T-helper 2 cell (primary cell): ENCODE measurements at regions not wholly inside any gene's neighbourhood (a gene's known extent, or its start where the extent isn't known, plus 50 kb on each side); places are given as distances from the start of the nearest gene placed in this dataset.
A peak's percentile ranks its signal among the peaks of the same experiment; 100 is the strongest.
"Not testable (repeated sequence)": the region's sequence is repeated elsewhere in the genome, so short reads cannot be mapped to it uniquely, and the experiment has no call there.

ENCODE experiments used
- DNase-seq, 5 experiments: peaks; one replicate each; pipeline versions ENCODE4 v3.0.0 to v3.0.0-alpha.2; 2012 to 2022

DNA sequence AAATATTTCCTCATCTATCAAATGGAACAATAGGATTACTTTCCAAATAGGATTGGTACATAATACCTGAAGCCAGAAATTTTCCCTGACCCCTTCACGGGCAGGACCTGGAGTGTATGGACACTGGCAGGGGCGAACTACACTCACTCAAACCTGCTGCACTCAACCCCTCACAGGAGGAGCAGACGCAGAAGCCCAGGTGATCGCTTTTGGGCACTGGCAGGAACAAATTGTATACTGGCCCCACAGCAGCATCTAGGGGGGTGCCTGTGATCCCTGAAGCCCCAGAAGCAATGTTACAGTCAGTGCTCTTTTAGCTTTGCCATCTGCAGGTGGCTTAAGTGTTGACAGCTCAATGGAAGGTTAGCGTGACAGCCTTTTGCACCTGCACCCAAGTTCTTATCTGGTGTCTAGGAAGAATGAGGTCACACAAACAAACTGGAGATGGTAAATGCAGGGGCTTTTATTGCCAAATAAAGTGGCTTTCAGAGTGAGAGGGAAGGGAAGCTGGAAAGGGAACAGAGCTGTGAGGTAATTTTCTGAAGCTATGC, 199.2 kb upstream of the NEGR1 start:
- no peak for DNase-seq

DNA sequence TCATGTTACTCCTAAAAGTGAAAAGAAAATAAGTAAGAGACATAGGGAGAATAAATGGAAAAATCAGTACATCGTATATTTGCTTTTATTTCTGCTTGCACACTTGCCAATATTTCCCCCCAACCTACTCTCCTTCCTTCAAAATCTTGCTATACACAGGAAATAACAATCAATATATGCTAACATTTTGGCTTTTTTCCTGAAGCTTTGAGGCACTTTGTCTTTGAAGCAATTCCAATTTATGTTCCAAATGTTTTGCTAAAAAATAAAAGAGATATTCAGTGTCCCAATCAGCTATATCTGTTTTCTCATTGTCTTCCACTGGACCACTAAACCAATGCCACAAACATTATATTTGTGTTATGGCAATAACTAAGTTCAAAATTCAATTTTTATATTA, 184.0 kb upstream of the NEGR1 start:
- no peak for DNase-seq

- DNase-seq: no peak
Observed at GRCh38 chr1:72462186-72462905, 180.0 kb upstream of the NEGR1 start.

- no peak for DNase-seq
Observed at GRCh38 chr1:72442262-72442661, 159.9 kb upstream of the NEGR1 start.

GRCh38 chr1:72439036-72439435, 156.7 kb upstream of the NEGR1 start:
- DNase-seq: no peak

- DNase-seq: no peak
Observed at GRCh38 chr1:72438270-72438669, 155.9 kb upstream of the NEGR1 start.

GRCh38 chr1:72435025-72435424, 152.7 kb upstream of the NEGR1 start:
- no peak for DNase-seq

GRCh38 chr1:72434070-72434469, 151.7 kb upstream of the NEGR1 start:
- no peak for DNase-seq

- no peak for DNase-seq
Observed at GRCh38 chr1:72433591-72433990, 151.3 kb upstream of the NEGR1 start.

DNA sequence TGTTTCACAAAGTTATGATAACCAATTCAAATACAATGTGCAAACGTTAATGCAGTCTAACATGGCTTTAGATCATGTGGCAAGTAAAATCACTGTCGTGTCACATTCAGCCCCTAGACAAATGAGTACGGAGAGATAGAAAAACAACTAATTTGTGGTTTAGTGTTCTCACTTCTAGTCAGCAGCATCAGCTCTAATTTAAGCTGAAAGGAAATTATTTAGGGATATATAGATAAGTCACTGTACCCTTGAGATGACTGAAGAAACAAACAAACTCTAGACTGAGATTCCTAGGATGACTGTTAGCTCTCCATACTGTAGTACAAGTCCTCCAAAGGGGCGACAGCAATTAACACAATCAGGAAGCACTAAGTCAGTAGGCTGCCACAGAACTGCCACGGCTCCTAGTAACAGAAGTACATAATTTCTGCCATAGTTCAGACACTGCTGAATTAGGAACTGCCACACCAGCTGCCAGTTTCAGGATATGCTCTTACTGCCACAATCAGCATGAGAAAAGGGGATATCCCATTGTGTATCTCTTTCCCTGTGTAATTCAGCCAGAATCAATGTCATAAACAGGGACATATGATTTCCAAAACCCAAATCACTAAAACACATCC, 150.4 kb upstream of the NEGR1 start:
- DNase-seq: no peak

DNA sequence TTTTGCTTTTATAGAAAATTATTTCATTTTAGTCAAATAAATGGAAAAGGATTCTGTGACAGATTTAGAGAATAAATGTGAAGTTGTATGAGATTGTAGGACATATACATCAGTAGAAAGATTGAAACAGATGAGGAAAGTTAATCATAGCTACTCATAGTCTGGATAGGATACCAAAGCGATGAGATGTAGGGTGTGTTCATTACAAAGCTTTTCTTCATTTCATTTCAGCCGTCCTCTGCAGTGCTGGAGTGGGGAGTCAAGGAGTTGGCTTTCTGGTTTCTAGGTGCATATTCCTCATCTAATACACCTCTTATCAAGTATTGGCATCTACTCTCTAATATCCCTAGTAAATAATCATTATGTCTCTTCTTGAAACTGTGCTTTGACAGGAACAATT, 149.5 kb upstream of the NEGR1 start:
- DNase-seq: no peak

DNA sequence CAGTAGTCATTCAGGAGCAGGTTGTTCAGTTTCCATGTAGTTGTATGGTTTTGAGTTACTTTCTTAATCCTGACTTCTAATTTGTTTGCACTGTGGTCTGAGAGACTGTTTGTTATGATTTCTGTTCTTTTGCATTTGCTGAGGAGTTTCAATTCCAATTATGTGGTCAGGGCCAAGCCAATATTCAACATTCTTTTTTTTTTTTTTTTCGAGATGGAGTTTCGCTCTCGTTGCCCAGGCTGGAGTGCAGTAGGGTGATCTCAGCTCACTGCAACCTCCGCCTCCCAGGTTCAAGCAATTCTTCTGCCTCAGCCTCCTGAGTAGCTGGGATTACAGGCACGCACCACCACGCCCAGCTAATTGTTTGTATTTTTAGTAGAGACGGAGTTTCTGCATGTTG, 145.9 kb upstream of the NEGR1 start:
- DNase-seq: not testable (repeated sequence)

DNA sequence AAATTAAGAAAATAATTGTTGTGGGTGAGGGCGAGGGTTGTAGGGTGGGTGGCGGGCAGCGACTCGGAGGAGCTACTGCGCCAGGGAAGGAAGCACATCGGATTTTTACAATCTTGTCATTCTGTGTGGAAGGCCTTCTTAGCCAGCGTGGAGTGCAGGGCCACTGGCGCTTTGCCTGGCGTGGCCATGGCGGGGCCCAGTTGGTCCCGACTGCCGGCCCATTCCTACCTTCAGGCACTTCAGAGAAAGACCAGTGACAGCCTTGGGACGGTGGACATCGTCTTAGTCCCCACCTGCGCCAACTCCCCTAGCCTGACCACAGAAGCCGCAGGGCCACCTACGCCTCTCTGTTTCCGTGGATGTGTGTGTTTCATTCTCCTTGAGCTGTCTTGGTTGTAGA, 136.9 kb upstream of the NEGR1 start:
- DNase-seq: no peak

DNA sequence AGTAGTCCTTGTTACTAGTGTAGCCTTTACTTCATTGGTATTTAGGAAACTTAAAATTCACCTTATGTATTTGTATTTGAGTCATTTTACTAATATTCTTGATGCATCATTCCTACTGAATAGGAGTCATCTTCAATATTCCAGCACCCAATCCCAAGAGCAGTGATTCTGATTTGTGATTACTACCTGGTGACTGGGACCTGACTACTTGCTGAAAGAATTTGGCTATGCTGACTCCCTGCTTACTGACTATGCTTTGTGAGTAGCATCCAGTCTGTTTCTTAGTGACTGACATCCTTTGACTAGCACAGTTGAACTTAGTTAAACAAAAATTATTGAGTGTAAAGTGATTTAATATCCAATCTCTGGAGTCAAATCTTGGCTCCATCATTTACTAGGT, 129.9 kb upstream of the NEGR1 start:
- DNase-seq: no peak

DNA sequence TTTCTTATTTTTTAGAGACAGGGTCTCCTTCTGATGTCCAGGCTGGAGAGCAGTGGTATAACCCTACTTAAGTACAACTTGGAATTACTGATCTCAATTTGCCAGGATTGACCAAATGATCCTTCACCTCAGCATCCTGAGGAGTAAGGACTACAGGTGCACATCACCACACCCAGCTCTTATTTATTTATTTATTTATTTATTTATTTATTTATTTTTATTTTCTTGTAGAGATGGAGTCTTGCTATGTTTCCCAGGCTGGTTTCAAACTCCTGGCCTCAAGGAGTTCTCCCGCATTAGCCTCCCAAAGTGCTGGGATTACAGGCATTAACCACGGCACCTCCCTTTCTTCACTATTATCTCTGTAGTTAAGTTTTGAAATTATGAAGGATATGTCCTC, 117.5 kb upstream of the NEGR1 start:
- no peak for DNase-seq

DNA sequence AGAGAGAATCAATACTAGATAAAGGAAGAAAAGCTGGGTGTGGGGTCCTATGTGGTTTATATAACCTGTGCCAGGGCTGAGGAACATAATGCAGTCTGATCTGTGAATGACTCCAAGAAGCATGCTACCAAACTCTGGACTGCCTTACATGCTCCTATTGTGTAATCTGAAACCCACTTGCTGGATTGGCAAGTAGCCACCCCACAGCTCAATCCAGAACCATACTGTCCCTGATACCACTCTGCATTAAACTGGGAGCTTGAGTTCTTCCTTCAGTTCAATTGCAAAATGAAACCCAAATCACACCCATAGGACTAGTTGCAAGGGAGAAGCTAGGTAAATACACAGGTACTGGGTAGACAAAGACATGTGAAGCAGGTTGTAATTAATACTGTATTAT, 115.4 kb upstream of the NEGR1 start:
- DNase-seq: no peak

- DNase-seq: no peak
Observed at GRCh38 chr1:72394457-72394856, 112.1 kb upstream of the NEGR1 start.

DNA sequence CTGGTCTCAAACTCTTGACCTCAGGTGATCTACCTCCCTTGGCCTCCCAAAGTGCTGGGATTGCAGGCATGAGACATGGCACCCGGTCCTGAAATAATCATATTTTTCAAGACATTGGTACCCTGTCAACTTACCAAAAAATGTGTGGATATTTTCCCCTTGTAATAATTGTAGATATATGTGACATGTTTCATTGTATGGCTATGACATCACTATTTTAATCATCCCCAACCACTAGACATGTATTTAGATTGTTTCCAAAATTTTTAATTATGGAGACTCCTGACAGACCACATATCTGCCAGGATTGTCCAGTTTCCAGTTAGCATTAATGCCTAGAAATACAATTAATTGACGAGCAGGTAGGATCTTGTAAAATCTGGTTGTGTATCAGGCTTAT, 96.7 kb upstream of the NEGR1 start:
- no peak for DNase-seq

- DNase-seq: no peak
Observed at GRCh38 chr1:72375226-72375625, 92.9 kb upstream of the NEGR1 start.

DNA sequence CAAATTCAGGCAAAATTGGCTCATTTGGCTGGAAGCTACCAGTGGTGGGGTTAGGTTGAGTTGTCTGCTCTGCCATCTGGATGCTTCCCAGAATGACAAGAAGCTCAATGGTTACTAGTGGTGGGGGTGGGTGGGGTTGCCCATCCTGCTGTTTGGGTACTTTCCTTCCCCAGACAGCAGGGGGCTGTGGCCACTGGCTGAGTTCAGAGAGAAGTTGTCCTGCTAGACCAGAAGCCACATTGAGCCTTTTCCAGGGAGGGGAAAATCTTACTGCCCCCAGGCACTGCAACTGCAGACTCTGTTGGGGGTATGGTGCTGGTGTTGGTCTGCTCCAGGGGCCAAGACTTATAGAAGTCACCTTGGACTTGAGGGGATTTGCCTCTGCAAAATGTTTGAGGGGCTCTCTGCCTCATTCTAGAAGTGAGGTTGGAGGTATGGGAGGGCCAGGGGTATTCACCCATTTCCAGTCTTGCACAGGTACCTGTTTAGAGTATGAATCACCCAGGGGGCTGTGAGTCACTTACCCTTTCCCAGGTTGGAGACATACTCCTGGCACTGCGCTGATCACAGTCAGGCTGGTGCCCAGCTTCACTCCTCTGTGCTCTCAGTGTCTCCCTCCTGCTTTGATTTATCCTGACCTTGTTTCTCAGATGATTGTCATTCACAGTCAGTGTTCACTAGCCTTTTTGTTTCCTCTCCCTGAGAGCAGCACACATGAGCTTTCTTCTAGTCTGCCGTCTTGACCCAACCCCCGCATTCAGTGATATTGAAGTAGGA, 89.1 kb upstream of the NEGR1 start:
- DNase-seq: no peak

DNA sequence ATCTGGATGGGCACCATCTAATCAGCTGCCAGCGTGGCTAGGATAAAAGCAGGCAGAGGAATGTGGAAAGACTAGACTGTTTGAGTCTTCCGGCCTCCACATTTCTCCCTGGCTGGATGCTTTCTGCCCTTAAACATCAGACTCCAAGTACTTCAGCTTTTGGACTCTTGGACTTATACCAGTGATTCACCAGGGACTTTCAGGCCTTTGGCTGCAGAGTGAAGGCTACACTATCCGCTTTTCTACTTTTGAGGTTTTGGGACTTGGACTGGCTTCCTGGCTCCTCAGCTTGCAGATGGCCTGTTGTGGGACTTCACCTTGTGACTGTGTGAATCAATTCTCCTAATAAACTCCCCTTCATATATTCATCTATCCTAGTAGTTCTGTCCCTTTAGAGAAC, 88.5 kb upstream of the NEGR1 start:
- not testable (repeated sequence) for DNase-seq

DNA sequence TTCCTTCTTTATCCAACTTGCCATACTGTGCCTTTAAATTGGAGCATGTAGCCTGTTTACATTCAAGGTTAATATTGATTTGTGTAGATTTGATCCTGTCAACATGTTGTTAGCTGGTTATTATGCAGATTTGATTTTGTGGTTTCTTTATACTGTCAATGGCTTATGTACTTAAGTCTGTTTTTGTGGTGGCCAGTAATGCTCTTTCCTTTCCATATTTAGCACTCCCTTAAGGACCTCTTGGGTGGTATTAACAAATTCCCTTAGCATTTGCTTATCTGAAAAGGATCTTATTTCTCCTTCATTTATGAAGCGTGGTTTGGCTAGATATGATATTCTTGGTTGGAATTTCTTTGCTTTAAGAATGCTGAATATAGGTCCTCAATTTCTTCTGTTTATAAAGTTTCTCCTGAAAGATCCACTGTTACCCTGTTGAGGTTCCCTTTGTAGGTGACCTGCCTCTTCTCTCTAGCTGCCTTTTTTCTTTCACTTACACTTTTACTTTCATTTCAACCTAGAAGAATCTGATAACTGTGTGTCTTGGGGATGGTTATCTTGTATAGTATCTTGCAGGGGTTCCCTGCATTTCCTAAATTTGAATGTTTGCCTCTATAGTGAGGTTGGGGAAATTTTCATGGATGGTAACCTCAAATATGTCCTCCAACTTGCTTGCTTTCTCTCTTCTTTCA, 86.9 kb upstream of the NEGR1 start:
- no peak for DNase-seq

DNA sequence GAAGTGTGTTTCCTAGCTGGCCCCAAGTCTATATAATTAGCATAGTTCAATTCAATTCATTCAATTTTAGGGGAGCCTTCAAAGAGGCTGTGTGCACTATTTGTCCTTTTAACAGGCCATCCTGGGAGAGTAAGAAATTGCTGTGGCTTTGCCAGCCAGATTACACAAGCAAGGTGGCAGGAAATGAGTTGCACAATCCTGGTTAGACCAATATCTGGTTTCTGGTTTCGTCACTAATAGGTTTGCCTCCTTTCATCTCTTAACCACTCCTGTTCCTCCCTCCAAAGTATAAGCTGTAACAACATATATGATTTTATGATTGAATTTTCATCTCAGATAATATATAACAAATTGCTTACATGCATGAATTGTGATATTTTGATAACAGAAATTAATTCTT, 84.1 kb upstream of the NEGR1 start:
- DNase-seq: peak in 1 of 5 experiments; percentile 6
